Activated B cell treated with CpG ODN at 0.5 μM for 24 hours (primary cell): ENCODE measurements at regions not wholly inside any gene's neighbourhood (a gene's known extent, or its start where the extent isn't known, plus 50 kb on each side); places are given as distances from the start of the nearest gene placed in this dataset.

Experiments
- ATAC-seq: fragments of 200-7000 bp; cut with Tn5 transposase; one replicate; pipeline ENCODE4 v1.10.0; 2021; ENCODE audit warnings: low read depth, mild to moderate bottlenecking, moderate library complexity
- CTCF ChIA-PET: fragments of 350-600 bp; sonication (Branson Sonifier 250); formaldehyde crosslinking; loops from one replicate; lab custom pipeline; 2021; ENCODE audit warnings: antibody characterized with exemption; lab: Charles Lee
- POLR2A ChIA-PET: fragments of 350-600 bp; sonication (Branson Sonifier 250); formaldehyde crosslinking; loops from one replicate; lab custom pipeline; 2021; ENCODE audit warnings: antibody characterized with exemption; lab: Charles Lee
- DNase-seq: peaks from one replicate; pipeline ENCODE4 v3.0.0; 2022
- H3K27ac Mint-ChIP-seq: one replicate; pipeline ENCODE4 v1.8.0; 2020; ENCODE audit warnings: mixed read lengths
- H3K27me3 Mint-ChIP-seq: one replicate; pipeline ENCODE4 v1.8.0; 2021; ENCODE audit warnings: mixed read lengths
- H3K36me3 Mint-ChIP-seq: one replicate; pipeline ENCODE4 v1.8.0; 2021; ENCODE audit warnings: low read depth, mixed read lengths
- H3K4me1 Mint-ChIP-seq: one replicate; pipeline ENCODE4 v1.8.0; 2021; ENCODE audit warnings: mixed read lengths
- H3K4me3 Mint-ChIP-seq: one replicate; pipeline ENCODE4 v1.8.0; 2020; ENCODE audit warnings: mild to moderate bottlenecking, mixed read lengths
- H3K9me3 Mint-ChIP-seq: one replicate; pipeline ENCODE4 v1.8.0; 2020; ENCODE audit warnings: mixed read lengths
- intact Hi-C: fragments of 100-400 bp; cut with micrococcal nuclease; formaldehyde crosslinking; loops from one replicate; pipeline ENCODE4 v1.15.1; 2024
- TF ChIP-seq, protein P1 (sequence below): fragments of 200-600 bp; IDR thresholded peaks from one replicate; pipeline ENCODE4 v1.8.0; 2022; ENCODE audit warnings: antibody characterized with exemption, mild to moderate bottlenecking

DNA sequence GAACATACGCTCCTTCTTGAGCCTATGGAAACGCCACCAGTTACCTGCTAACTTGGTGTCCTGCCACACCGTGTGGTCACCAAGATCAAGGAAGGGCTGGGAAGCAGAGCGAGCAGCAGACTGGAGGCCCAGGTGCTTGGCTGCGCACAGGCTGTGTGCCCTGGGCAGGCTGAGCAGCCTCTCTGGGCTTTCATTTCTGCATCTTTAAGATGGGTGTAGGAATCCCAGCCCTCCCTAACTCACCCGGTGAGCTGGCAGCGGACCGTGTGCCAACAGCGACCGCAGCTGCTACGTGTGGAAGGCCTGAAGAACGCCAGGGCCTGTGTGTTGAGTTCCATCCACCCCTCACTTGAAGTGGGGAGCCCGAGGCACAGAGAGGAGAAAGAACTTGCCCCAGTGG, 80.0 kb downstream of the IRF8 start:
- H3K4me3 Mint-ChIP-seq: no peak overlapping the region
- CTCF ChIA-PET: interaction anchor here (1.0 kb wide), 1 partner anchor 158 kb away, joined by 3 read pairs; no protein-coding TSS in a partner anchor
- TF ChIP-seq, protein P1, sequence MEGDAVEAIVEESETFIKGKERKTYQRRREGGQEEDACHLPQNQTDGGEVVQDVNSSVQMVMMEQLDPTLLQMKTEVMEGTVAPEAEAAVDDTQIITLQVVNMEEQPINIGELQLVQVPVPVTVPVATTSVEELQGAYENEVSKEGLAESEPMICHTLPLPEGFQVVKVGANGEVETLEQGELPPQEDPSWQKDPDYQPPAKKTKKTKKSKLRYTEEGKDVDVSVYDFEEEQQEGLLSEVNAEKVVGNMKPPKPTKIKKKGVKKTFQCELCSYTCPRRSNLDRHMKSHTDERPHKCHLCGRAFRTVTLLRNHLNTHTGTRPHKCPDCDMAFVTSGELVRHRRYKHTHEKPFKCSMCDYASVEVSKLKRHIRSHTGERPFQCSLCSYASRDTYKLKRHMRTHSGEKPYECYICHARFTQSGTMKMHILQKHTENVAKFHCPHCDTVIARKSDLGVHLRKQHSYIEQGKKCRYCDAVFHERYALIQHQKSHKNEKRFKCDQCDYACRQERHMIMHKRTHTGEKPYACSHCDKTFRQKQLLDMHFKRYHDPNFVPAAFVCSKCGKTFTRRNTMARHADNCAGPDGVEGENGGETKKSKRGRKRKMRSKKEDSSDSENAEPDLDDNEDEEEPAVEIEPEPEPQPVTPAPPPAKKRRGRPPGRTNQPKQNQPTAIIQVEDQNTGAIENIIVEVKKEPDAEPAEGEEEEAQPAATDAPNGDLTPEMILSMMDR: no peak
- POLR2A ChIA-PET: no interaction called here
- no peaks in the 10 kb centered on the region for H3K36me3 Mint-ChIP-seq
- DNase-seq: no peak
- H3K4me1 Mint-ChIP-seq: peaks cover 49% of the 10 kb centered on the region
- no peak for ATAC-seq
- H3K27me3 Mint-ChIP-seq: no peaks in the 10 kb centered on the region
- intact Hi-C loops: no loop called here
- H3K9me3 Mint-ChIP-seq: no peaks in the 10 kb centered on the region
- no peak overlapping the region for H3K27ac Mint-ChIP-seq

DNA sequence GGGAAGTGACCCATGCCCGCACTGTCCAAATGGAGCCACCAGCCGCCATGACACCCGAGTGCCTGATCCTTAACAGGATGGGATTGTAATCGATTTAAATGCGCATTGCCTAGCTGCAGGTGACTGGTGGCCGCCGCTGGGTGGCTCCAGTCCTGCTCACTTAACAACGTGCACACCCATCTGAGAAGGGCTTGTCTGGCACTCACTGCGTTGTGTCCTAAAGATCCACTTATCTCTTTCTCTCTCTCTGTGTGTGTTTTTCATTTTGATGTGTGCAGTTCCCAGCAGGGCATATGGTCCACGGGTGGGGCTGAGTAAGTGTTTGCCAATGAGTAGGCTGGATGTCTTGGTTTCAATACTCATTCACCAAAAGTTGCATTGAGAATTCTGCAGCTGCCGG, 80.6 kb downstream of the IRF8 start:
- ChIA-PET POLR2A (interaction anchor here (1.5 to 8.4 kb wide), 2 partner anchors 35 to 155 kb away, joined by 3 to 61 read pairs; no protein-coding TSS in a partner anchor), CTCF (interaction anchor here (1.0 to 13.7 kb wide), 2 partner anchors 157 to 158 kb away, joined by 3 to 296 read pairs; no protein-coding TSS in a partner anchor)
- Mint-ChIP-seq H3K9me3 (no peaks in the 10 kb centered on the region), H3K27ac (no peak overlapping the region), H3K27me3 (no peaks in the 10 kb centered on the region), H3K4me1 (peaks cover 56% of the 10 kb centered on the region), H3K36me3 (no peaks in the 10 kb centered on the region), H3K4me3 (no peak overlapping the region)
- intact Hi-C loops: no loop called here
- TF ChIP-seq, protein P1: no peak
- DNase-seq (no peak), ATAC-seq (no peak)

DNA sequence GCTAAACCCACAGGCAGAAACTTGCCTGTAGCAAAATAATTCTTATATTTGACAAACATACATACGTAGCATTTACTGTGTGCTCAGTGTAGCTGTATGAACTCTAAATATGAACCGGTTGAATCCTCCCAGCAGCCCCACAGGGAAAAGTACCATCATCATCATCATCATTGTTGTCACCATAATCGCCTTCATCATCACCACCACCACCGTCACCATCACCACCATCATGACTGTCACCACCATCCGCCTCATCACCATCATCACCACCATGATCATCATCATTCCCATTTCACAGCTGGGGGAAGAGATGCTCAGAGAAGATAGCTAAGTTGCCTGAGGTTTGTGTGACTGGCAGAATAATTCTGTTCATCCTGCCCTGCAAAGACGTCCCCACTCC, 81.7 kb downstream of the IRF8 start:
- no peak for DNase-seq
- ATAC-seq: no peak
- no peaks in the 10 kb centered on the region for H3K36me3 Mint-ChIP-seq
- H3K27ac Mint-ChIP-seq: no peak overlapping the region
- H3K4me1 Mint-ChIP-seq: peaks cover 65% of the 10 kb centered on the region
- intact Hi-C loops: no loop called here
- TF ChIP-seq, protein P1: no peak
- no peaks in the 10 kb centered on the region for H3K9me3 Mint-ChIP-seq
- H3K4me3 Mint-ChIP-seq: no peak overlapping the region
- no peaks in the 10 kb centered on the region for H3K27me3 Mint-ChIP-seq
- CTCF ChIA-PET: interaction anchor here (13.7 kb wide), 1 partner anchor 159 kb away, joined by 296 read pairs; no protein-coding TSS in a partner anchor
- POLR2A ChIA-PET: interaction anchor here (1.5 to 8.4 kb wide), 2 partner anchors 36 to 156 kb away, joined by 3 to 61 read pairs; no protein-coding TSS in a partner anchor

DNA sequence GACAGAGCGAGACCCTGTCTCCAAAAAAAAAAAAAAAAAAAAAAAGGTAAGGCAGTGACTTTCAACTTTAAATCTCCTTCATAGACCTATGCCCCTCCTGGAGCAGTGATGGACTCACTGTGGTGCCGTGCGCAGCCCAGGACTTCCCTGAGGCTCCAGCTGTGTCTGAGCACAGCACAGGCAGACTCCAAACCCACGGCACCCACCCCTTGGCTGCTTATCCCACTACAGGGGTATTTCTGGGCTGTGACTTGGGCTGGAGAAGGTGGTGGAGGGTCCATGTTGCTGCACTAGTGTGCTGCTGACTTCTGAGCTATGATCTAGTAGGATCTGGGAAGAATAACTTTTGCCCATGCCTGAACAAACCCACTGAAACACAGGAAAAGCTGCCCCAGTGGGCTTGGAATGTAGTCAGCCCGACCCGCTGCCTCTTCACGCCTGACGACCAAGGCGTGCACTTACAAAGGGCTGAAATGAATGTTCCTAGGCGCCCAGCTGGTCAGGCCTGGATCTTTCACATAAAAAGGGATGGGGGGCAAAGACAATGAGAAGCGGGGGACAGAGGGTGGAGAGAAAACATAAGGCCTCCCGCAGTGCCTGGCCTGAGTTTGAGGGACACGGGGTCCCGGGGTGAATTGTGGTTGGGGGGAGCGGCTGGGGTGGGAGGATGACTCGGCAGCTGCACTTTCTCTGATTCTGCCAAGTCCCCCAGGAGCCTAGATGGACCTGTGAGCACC, 83.0 kb downstream of the IRF8 start:
- Mint-ChIP-seq H3K27me3 (no peaks in the 10 kb centered on the region), H3K4me1 (peaks cover 78% of the 10 kb centered on the region), H3K4me3 (peak overlapping the region; percentile 25), H3K9me3 (no peaks in the 10 kb centered on the region), H3K36me3 (no peaks in the 10 kb centered on the region), H3K27ac (peak overlapping the region; percentile 50)
- TF ChIP-seq, protein P1: no peak
- CTCF ChIA-PET: interaction anchor here (1.3 to 13.7 kb wide), 2 partner anchors 34 to 160 kb away, joined by 3 to 296 read pairs; no protein-coding TSS in a partner anchor
- no peak for ATAC-seq
- DNase-seq: no peak
- POLR2A ChIA-PET: interaction anchor here (0.7 to 12.3 kb wide), 8 partner anchors 17 to 135 kb away, joined by 3 to 159 read pairs (median 5); partner anchors contain the start of gene IRF8
- intact Hi-C loops: loop anchor here (2.0 kb wide), 1 partner anchor 17 kb away; no protein-coding TSS in a partner anchor

DNA sequence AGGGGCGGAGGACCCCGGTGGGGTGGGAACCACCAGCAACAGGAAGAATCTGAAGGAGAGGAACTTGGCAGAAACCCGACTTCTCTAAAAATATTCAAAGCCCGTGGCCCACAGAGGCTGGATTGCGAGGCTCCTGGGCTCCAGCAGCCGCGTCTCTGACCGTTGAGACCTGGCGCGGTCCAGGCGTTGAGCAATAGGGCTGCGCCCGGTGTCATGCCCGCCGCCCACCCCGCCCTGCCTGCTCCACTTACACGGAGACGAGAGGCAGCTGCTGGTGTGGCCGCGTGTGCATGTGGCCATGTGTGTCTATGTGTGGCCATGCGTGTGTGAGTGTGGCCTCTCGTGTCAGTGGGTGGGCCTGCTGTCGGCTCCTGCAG, 83.6 kb downstream of the IRF8 start:
- H3K27me3 Mint-ChIP-seq: no peaks in the 10 kb centered on the region
- H3K36me3 Mint-ChIP-seq: no peaks in the 10 kb centered on the region
- peaks cover 83% of the 10 kb centered on the region for H3K4me1 Mint-ChIP-seq
- intact Hi-C loops: loop anchor here (2.0 kb wide), 1 partner anchor 18 kb away; no protein-coding TSS in a partner anchor
- ChIA-PET CTCF (interaction anchor here (1.3 to 13.7 kb wide), 2 partner anchors 34 to 160 kb away, joined by 3 to 296 read pairs; no protein-coding TSS in a partner anchor), POLR2A (interaction anchor here (0.6 to 12.3 kb wide), 7 partner anchors 18 to 1401 kb away, joined by 3 to 159 read pairs (median 5); partner anchors contain the start of genes FBXO31 and IRF8)
- H3K4me3 Mint-ChIP-seq: peak overlapping the region; percentile 19
- peak overlapping the region; percentile 24 for H3K27ac Mint-ChIP-seq
- ATAC-seq (peak; percentile 49), DNase-seq (no peak)
- no peaks in the 10 kb centered on the region for H3K9me3 Mint-ChIP-seq
- TF ChIP-seq, protein P1: no peak
